Kidney (tissue), 13 donors: ENCODE measurements at regions not wholly inside any gene's neighbourhood (a gene's known extent, or its start where the extent isn't known, plus 50 kb on each side); places are given as distances from the start of the nearest gene placed in this dataset.

Experiments
- DNase-seq, 5 donors: peaks; one replicate each; pipeline ENCODE4 v3.0.0-alpha.2; 2013 to 2020
- FAIRE-seq: peaks from 2 replicates; lab custom pipeline; 2012; peaks lifted over from hg19 to GRCh38; lab: Jason Lieb, UNC
- H3K27ac ChIP-seq, 2 donors: one replicate each; pipeline ENCODE4 v1.7.0; 2013; ENCODE audit warnings: low read depth in 2 of 2, low read length in 2 of 2, inconsistent platforms in 1 of 2
- H3K27me3 ChIP-seq: one replicate; pipeline ENCODE4 v1.7.1; 2013; ENCODE audit warnings: low read length, inconsistent platforms; ENCODE audit not compliant: control insufficient read depth, insufficient read depth
- H3K36me3 ChIP-seq, 3 donors: one replicate each; pipeline versions ENCODE4 v1.7.0 to v1.7.1; 2013; ENCODE audit warnings: low read length in 3 of 3, control low read depth in 1 of 3, inconsistent platforms in 1 of 3; ENCODE audit not compliant: insufficient read depth in 3 of 3, control insufficient read depth in 2 of 3
- H3K4me1 ChIP-seq, 3 donors: one replicate each; pipeline versions ENCODE4 v1.7.0 to v1.7.1; 2013; ENCODE audit warnings: low read length in 3 of 3, inconsistent platforms in 1 of 3, low read depth in 1 of 3; ENCODE audit not compliant: control insufficient read depth in 2 of 3, insufficient read depth in 2 of 3
- H3K4me3 ChIP-seq, 3 donors: one replicate each; pipeline versions ENCODE4 v1.7.0 to v1.8.1; 2013; ENCODE audit warnings: low read length in 3 of 3, control low read depth in 1 of 3, inconsistent platforms in 1 of 3
- H3K9ac ChIP-seq, 3 donors: one replicate each; pipeline versions ENCODE4 v1.7.0 to v1.7.1; 2013; ENCODE audit warnings: low read length in 3 of 3, control low read depth in 1 of 3, inconsistent platforms in 1 of 3
- H3K9me3 ChIP-seq, 3 donors: one replicate each; pipeline versions ENCODE4 v1.7.0 to v1.7.1; 2013; ENCODE audit warnings: low read length in 3 of 3, control low read depth in 1 of 3, inconsistent platforms in 1 of 3; ENCODE audit not compliant: control insufficient read depth in 2 of 3, insufficient read depth in 1 of 3
- CTCF ChIP-seq: IDR thresholded peaks from 3 replicates; pipeline ENCODE4 v1.5.1; 2012; ENCODE audit warnings: mild to moderate bottlenecking, moderate library complexity, borderline replicate concordance; ENCODE audit not compliant: insufficient read depth; ENCODE audit errors: extremely low read depth
- intact Hi-C: fragments of 100-400 bp; cut with DNase I; formaldehyde crosslinking; loops from one replicate; pipeline ENCODE4 v1.11.1; 2022
- donor health status: control.
- donor health status: control.
- donor health status: control.
- donor health status: control.
- donor health status: control.
- donor health status: DM: yes; HTN: yes; CAD: no.
- donor health status: Normal renal cell carcinoma (clear cell type).

- no peaks in the 10 kb centered on the region for H3K36me3 ChIP-seq
Measured at GRCh38 chr3:79824166-79824565, 56.4 kb upstream of the ROBO1 start.

GRCh38 chr3:79822076-79822475, 54.3 kb upstream of the ROBO1 start:
- H3K27ac ChIP-seq: no peak overlapping the region
- H3K27me3 ChIP-seq: no peaks in the 10 kb centered on the region
- no peaks in the 10 kb centered on the region for H3K4me1 ChIP-seq
- no peak overlapping the region for H3K9ac ChIP-seq
- TF ChIP-seq CTCF: no peak
- no peak overlapping the region for H3K4me3 ChIP-seq
- intact Hi-C loops: no loop called here
- FAIRE-seq (no peak), DNase-seq (no peak)
- H3K36me3 ChIP-seq: no peaks in the 10 kb centered on the region
- no peaks in the 10 kb centered on the region for H3K9me3 ChIP-seq

More at GRCh38 chr3:79824166-79824565, 56.4 kb upstream of the ROBO1 start:
- Histone ChIP-seq H3K9ac (no peak overlapping the region), H3K9me3 (no peaks in the 10 kb centered on the region), H3K4me3 (no peak overlapping the region), H3K27ac (no peak overlapping the region), H3K27me3 (no peaks in the 10 kb centered on the region), H3K4me1 (no peaks in the 10 kb centered on the region)
- DNase-seq (no peak), FAIRE-seq (no peak)
- TF ChIP-seq CTCF: no peak
- intact Hi-C loops: no loop called here

- Histone ChIP-seq H3K36me3 (no peaks in the 10 kb centered on the region), H3K9me3 (peaks cover 0 to 7% (median 0%) of the 10 kb centered on the region in 3 donors), H3K9ac (no peak overlapping the region), H3K4me1 (no peaks in the 10 kb centered on the region), H3K27me3 (no peaks in the 10 kb centered on the region), H3K4me3 (no peak overlapping the region), H3K27ac (no peak overlapping the region)
- no peak for TF ChIP-seq CTCF
- FAIRE-seq (no peak), DNase-seq (no peak)
- intact Hi-C loops: no loop called here
Measured at GRCh38 chr3:79820089-79820488, 52.3 kb upstream of the ROBO1 start.

- intact Hi-C loops: no loop called here
- Histone ChIP-seq H3K9me3 (peaks cover 0 to 7% (median 0%) of the 10 kb centered on the region in 3 donors), H3K36me3 (no peaks in the 10 kb centered on the region), H3K9ac (no peak overlapping the region), H3K27me3 (no peaks in the 10 kb centered on the region), H3K4me3 (no peak overlapping the region), H3K27ac (no peak overlapping the region), H3K4me1 (no peaks in the 10 kb centered on the region)
- DNase-seq (no peak), FAIRE-seq (no peak)
- TF ChIP-seq CTCF: no peak
Measured at GRCh38 chr3:79818015-79818414, 50.2 kb upstream of the ROBO1 start.
